GM12891 (cell line): ENCODE measurements at regions not wholly inside any gene's neighbourhood (a gene's known extent, or its start where the extent isn't known, plus 50 kb on each side); places are given as distances from the start of the nearest gene placed in this dataset.

Experiments used
- POLR2A ChIP-seq: IDR thresholded peaks from 2 replicates; pipeline ENCODE4 v1.6.1; 2011; ENCODE audit warnings: low read depth, low read length, control low read depth
- POLR2AphosphoS5 ChIP-seq: IDR thresholded peaks from 2 replicates; pipeline ENCODE4 v1.6.1; 2011; ENCODE audit warnings: low read depth, low read length, control low read depth
- TAF1 ChIP-seq: IDR thresholded peaks from 2 replicates; pipeline ENCODE4 v1.6.1; 2011; ENCODE audit warnings: low read depth, low read length, control low read depth

- TF ChIP-seq TAF1 = no peak
- no peak for TF ChIP-seq POLR2A
- no peak for TF ChIP-seq POLR2AphosphoS5
These were observed 1444.4 kb upstream of the MIR17HG start for GRCh38 chr13:89903115-89903514.
